Amniotic stem cell (primary cell): ENCODE measurements at regions not wholly inside any gene's neighbourhood (a gene's known extent, or its start where the extent isn't known, plus 50 kb on each side); places are given as distances from the start of the nearest gene placed in this dataset.
"Not testable (repeated sequence)": the region's sequence is repeated elsewhere in the genome, so short reads cannot be mapped to it uniquely, and the experiment has no call there.

Experiments
- DNase-seq: peaks from one replicate; lab custom pipeline; 2025; lab: John Stamatoyannopoulos, UW

DNA sequence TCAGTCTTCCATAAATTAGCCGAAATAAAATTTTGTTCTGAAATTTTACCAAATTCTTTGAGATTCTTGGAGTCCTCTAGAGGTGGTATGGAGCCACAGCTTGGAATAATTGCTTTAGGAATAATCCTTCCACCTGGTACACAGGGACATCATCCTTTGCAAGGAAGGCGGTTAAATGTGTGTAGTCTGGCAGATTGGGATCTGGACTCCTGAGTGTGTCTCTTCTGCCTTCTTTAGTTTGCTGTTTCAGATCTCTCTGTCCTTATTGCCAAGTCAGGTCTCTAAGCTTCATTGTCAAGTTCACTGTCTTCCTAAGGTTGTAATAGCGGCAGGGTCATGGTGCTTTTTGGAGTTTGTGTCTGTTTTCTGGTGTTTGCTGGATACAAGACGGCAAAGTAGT lies 393.9 kb upstream of the RGS6 start:
- no peak for DNase-seq

DNA sequence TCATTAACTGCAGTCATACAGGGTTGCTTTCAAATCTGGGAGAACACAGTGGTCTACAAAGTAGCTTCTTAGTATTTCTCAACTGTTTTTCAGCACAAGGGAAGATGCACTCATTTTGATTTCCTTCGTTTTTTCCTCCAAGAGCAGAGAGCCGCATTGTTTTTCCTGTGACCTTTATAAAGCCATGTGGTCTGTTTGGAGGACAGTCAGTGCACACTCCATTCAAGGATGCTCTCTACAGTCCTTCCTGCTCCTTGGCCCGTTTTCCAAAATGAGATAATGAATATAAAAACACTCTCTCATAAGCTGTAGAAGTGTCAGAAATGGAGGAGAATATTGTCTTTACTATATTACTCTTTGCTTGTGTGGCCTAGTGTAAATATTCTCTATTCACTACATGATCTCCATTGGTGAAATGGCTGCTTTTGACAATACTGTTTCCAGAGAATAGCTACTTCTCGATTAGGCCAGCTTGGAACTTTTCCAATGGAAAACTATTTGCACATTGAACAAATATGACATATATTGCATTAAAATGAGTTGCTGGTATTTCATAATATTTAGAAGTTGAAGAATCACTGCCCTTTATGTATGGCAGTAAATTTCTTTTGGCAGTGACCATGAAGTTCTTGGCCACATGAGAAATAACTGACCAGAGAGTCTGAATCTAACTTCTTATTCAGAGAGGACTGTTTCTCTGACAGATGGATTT lies 393.1 kb upstream of the RGS6 start:
- DNase-seq = no peak

DNA sequence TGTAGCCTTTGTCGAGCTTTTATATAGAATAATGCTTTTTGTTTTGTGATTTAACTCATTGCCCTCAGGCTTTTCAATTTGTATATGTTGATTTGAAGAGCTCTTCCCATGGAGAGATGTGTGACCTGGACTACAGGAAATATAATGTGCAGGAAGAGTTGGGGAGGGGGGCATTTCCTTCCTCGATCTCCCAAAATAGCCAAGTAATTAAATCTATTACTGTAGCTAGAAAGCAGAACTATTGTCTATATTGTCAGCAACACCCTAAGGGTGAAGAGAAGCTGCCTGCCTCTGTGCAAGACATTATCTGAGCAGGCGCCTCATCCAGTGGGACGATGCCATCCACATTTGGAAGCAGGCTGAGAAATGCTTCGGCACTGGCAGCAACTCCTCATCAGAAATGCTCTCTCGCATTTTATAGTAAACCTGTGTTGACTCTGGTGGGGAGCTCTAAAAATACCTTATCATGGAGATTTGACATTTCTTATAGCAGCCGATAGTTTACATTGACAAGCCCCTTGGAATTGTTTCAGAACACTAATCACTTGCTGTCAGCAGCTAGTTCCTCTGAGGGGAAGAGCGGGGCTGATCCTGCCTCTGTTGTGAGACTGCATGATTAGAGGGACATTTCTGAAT lies 392.5 kb upstream of the RGS6 start:
- DNase-seq = no peak

DNA sequence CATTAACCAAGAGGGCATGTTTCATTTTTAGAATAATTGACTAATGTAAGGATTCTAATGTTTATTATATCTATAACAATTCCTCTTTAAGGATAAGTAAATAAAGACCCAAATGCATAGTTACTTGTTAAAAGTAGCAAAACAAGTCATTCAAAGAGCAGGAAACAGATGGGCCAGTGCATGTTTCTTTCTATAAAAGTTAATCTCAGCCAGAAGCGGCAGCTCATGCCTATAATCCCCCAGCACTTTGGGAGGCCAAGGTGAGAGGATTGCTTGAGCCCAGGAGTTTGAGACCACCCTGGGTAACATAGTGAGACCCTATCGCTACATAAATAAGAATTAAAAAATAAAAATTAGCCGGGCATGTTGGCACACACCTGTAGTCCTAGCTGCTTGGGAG lies 391.0 kb upstream of the RGS6 start:
- no peak for DNase-seq

DNA sequence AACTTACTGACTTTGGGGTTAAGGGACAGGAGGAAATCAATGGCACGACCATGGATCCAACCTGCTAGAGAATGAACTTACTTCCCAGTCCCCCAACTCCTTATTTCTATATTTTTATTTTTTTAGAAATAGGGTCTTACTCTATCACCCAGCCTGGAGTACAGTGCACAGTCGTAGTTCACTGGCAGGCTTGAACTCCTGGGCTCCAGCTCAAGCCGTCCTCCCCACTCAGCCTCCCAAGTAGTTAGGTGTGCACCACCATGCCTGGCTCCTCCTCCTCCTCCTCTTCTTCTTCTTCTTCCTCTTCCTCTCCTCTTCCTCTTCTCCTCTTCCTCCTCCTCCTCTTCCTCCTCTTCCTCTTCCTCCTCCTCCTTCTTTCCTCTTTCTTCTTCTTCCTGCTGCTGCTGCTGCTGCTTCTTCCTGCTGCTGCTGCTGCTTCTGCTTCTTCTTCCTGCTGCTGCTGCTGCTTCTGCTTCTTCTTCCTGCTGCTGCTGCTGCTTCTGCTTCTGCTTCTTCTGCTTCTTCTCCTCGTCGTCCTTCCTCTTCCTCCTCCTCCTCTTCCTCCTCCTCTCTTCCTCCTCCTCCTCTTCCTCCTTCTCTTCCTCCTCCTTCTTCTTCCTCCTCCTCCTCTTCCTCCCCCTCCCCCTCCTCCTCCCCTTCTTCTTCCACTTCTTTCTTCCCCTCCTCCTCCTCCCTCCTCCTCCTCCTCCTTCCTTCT lies 390.1 kb upstream of the RGS6 start:
- no peak for DNase-seq

DNA sequence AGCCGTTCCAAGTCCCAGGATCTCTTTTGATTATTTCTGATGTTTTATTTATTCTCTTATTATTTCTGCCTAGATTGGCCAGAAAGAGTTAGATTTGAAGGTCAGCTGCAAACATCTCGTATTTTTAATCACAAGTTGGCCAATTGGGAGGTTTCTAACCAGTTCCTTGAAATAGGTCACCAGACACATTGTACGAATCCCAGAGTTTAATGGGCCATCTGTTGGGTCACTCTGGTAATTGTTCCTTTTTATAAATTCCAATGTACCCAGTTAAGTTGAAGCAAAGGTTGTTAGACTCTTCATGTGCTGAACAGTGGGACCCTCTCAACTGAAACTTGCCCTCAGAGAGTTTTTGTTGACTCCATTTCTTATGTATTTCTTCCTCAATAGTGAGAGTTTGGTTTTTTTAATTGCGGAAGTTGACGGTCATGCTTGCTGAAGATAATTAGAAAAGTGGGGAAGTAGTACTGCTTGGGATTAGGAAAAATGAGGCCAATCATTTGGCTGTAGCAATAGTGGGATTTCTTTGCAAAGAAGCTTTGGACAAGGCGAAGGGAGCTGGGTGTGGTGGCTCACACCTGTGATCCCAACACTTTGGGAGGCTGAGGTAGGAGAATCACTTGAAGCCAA lies 382.7 kb upstream of the RGS6 start:
- DNase-seq = no peak

DNA sequence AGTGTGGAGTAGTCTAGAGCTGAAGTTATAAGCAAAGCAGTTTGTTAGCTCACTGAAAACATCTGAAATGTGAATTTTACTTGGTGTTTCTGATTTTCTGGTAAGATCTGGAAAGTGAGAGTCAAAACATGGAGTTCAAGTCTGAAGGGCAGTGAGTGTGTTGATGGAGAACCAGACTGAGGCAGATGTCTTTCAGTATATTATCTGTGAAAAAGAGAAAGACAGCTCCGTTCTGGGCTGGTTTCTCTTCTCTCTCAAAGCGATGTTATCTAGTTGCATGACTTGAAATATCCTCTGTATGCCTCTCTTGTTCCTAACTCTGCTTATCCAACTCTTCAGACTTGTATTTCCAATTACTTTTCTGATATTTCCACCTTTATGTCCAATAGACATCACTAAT lies 381.9 kb upstream of the RGS6 start:
- no peak for DNase-seq

DNA sequence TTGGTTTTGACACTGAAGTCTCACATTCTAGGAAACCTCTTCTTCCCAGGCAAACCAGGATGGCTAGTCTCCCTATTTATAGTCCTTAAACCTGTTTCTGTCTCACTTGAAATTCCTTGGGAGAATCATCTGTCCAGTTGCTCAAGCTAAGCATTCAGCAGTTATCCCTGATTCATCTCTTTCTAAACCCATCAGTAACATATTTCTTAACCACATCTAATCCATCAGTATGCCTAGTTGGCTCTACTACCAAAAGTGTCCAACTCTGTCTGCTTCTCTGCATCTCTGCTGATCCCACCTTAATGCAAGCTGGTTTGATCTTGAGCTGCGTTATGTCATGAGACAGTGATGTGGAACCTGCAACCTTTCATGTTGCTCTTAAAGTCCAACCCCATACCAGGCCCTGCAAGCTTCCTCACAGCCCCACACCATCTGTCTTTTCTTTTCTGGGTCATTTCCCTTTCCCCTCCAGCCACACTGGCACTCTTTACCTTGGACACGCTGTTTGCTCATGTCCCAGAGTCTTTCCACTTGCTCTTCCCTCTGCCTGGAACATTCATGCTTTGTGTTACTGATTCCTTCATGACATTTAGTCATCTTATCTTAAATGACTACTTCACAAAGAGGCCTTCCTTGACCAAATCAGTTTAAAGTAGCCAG lies 380.8 kb upstream of the RGS6 start:
- peak; percentile 43 for DNase-seq

DNA sequence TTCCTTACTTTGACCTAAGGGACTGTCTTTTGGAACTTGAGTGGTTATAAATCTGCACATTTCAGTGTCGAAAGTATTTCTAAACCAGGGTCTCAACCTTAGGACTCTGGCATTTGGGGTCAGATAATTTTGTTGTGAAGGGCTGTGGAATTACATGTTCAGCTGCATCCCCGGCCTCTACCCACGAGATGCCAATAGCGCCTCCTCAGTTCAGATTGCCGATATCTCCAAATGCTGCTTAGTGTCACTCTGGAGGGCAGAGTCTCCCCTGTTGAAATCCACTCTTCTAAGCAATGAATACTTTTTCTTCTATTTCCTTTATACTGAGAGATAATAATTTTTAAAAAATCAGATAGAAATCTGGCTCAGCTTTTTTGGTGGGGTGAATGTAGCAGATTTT lies 379.4 kb upstream of the RGS6 start:
- DNase-seq = no peak

DNA sequence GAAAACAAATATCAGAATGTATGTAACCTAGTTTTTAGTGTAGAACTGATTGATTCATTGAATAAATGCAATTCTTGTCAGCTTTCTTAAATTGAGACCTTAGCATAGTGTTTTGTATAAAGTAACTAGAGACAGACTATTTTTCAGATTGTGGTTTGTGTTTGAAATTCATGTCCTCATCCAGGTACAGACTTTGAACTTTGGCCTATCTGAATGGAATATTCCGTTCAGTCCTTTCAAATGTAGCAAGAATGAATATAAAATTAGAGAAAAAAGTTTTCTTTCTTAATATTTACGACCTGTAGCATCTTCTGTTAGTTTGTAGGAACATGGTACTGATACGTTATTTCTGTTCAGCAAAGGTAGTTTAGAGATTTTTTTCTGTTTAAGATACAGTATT lies 378.4 kb upstream of the RGS6 start:
- DNase-seq = no peak

DNA sequence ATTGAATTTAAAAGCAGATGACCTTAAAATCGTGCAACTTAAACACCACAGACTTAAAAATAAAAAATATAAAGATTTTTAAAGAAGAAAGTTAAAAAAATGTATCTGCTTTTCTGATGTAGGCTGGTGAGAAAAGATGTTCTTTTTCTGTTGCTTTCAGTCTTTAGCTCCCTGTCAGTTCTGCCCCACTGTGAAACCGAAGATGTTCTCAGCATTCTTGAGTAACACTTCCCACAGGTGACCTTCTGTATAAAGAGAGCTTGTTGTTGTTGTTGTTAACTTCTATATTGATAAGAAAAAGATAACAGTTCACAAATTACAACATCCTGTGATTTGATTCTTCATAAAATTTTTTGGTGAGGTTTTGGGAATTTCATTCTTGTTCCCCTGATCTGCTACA lies 377.9 kb upstream of the RGS6 start:
- DNase-seq = no peak

DNA sequence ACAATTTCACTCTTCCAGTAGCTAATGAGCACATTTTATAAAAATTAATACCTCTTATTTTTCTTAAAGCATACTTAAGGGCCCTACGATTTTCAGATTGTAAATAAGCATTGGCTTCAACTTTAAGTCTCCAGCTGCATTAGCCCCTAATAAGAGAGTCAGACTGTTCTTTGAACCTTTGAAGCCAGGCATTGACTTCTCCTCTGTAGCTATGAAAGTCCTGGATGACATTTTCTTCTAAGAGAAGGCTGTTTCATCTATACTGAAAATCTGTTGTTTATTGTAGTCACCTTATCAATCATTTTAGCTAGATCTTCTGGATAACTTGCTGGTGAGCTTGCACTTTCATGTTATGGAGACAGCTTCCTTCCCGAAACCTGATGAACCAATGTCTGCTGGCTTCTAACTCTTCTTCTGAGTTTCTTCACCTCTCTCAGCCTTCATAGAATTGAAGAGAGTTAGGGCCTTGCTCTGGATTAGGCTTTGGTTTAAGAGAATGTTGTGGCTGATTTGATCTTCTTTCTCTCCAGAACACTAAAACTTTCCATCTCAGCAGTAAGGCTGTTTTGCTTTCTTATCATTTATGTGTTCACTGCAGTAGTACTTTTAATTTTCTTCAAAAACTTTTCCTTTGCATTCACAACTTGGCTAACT lies 377.1 kb upstream of the RGS6 start:
- DNase-seq = no peak

DNA sequence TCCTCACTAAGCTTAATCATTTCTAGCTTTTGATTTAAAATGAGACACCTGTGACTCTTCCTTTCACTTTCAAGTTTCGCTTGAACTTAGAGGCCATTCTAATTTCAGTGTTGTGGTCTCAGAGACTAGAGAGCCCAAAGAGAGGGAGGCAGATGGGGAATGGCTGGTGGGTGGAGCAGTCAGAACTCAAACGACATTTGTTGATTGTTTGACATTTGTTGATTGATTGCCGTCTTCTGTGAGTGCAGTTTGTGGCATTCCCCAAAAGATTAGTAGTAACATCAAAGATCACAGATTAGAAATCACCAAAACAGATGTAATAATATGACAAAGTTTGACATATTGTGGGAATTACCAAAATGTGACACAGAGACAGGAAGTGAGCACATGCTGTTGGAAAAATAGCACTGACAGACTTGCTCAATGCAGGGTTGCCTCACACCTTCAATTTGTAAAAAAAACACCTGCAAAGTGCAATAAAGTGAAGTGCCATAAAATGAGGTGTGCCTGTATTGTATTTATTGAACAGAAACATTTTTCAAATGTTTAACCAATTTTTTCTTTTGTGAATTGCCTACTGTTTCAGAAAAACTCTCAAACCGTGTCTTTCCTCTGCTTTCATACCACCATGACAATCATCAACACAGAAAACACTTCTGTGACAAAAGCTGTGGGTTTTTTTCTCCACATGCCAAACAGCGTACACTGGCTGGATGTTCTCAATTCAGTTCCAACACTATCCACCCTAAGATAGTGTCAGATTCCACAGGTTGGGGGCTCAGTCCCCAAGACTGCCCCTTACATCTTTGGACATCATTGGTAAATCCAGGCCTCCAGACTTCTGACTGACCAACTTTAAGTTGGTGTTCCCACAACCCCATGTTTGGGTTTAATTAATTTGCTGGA lies 376.3 kb upstream of the RGS6 start:
- no peak for DNase-seq

DNA sequence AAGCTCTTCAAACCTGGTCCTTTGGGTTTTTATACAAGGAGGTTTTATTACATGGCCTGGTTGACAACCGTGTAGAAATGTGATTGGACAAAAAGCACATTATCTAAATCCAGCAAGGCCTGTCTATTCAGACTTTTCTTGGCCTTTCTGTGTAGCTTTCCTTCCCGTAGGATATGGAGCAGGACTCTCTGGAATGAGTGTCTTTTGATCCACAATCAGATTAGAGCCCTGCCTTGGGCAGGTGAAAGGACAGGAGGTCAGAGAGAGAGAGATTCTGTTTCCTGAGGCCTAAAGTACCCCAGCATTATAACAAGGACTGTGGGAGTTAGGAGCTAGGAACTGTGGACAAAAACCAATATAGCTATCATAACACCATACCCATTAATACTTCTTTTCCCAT lies 375.5 kb upstream of the RGS6 start:
- DNase-seq = no peak

DNA sequence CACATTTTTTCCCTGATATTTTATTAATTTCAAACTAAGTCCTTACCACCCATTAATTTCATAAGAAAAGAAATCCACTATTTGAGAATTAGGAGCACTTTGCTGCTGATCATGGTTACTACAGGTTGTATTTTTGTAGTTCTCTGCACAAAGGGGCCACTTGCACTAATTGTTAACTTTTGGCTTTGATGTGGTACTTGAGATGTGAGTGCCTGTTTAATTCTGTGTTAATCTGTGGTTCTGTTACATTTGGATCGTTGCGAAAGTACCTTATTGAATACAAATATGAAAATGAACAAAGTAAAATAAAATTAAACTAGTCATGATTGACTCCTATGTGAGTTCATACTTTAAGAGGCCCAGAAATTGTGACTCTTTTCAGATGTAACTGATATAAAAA lies 374.9 kb upstream of the RGS6 start:
- no peak for DNase-seq

DNA sequence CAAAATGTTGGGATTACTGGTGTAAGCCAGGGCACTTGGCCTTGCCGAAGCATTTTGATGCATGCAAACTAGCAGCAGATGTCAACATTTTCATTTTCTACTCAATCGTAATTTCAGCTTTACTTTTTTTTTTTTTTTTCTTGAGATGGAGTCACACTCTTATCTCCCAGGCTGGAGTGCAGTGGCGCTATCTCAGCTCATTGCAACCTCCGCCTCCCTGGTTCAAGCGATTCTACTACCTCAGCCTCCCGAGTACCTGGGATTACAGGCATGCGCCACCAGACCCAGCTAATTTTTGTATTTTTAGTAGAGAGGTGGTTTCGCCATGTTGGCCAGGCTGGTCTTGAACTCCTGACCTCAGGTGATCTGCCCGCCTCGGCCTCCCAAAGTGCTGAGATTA lies 373.3 kb upstream of the RGS6 start:
- not testable (repeated sequence) for DNase-seq

DNA sequence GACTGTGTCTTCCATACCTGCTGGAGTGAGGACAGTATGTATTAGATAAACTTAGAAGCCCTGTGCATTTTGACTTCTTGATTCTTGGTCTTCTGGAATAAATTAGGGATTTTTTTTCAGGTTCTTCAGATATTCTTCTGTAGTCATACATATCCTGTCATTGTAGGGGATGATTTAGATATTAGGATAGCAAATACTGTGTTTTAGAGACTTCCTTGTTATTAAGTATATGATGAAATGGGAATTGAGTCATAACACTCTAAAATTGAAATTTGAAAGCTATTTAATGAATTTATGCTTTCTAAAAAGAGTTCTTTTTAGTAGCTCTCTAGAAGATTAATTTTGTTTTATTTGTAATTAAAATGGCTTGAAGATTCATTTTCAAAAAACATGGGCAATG lies 371.5 kb upstream of the RGS6 start:
- no peak for DNase-seq

DNA sequence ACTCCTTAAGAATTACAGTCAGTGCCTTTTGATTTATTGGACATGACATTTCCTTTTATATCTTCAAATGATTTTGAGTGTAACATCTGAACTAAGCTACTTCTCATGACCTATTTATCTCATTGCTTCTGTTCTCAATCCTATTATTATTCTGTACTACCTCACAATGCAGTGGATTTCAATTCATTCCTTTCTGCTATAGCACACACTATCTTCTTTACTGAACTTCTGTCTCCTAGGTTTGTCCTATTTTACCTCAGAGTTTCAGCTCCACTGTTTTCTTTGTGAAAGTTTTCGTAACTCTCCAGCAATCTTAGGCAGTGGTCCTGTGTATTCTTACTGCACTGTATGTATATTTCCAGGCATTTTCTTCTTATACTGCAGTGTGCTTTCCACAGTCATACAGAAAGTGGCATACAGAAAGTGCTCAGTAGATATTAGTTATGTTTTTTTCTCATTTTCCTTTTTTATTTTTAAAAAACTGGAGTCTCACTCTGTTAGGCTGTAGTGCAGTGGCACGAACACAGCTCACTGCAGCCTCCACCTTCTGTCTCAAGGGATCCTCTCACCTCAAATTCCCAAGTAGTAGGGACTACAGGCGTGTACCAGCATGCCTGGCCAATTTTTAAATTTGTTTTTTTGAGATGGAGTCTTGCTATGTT lies 368.6 kb upstream of the RGS6 start:
- DNase-seq = no peak

DNA sequence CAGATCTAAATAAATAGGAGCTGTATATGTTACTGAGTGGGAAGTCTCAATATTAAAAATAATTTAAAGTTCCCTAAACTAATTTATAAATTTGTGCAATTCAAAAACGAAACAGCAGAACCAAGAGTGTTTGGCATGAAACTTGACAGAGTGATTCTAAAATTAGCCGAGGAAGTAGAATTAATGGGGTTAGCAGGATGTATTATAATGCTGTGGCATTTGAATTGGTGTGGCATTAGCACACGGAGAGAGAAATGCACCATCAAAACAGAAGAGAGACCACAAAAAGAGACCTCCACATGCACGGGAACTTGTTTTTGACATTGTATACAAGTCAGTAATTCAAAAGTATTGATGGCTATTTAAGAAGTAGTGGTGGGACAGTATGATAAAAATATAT lies 366.0 kb upstream of the RGS6 start:
- DNase-seq = no peak

DNA sequence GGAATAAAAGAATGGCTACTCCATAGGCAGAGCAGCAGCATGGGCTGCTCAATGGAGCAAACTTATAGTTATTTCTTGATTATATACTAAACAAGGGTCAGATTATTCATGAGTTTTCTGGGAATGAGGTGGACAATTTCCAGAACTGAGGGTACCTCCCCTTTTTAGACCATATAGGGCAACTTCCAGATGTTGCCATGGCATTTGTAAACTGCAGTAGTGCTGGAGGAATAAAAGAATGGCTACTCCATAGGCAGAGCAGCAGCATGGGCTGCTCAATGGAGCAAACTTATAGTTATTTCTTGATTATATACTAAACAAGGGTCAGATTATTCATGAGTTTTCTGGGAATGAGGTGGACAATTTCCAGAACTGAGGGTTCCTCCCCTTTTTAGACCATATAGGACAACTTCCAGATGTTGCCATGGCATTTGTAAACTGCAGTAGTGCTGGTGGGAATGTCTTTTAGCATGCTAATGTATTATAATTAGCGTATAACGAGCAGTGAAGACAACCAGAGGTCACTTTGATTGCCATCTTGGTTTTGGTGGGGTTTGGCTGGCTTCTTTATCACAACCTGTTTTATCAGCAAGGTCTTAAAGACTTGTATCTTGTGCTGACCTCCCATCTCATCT lies 364.6 kb upstream of the RGS6 start:
- not testable (repeated sequence) for DNase-seq
